ENCODE measurements at regions not wholly inside any gene's neighbourhood (a gene's known extent, or its start where the extent isn't known, plus 50 kb on each side); places are given as distances from the start of the nearest gene placed in this dataset.
"Not testable (repeated sequence)": the region's sequence is repeated elsewhere in the genome, so short reads cannot be mapped to it uniquely, and the experiment has no call there.

GRCh38 chr2:105506860-105507259 is 108.0 kb upstream of the FHL2 start:
- TF ChIP-seq ZNF274 (IDR thresholded peaks at IDR 0.05; ENCODE audit: low read depth, low read length); YY1 (IDR thresholded peaks at IDR 0.05; ENCODE audit: insufficient read depth, insufficient read length); SUZ12 (IDR thresholded peaks at IDR 0.05; ENCODE audit: extremely low read depth, insufficient read depth, insufficient read length): not testable (repeated sequence)

Measured in NT2/D1 (cell line).